IPS-18c (cell line): ENCODE measurements at regions not wholly inside any gene's neighbourhood (a gene's known extent, or its start where the extent isn't known, plus 50 kb on each side); places are given as distances from the start of the nearest gene placed in this dataset.

ENCODE experiments used
- H3K4me3 ChIP-seq: 2 replicates; pipeline ENCODE4 v1.7.0; 2013; ENCODE audit warnings: low read depth, mild to moderate bottlenecking, low read length, moderate library complexity; ENCODE audit not compliant: insufficient read depth
- H3K9me3 ChIP-seq: one replicate; pipeline ENCODE4 v1.6.1; 2013; ENCODE audit warnings: mild to moderate bottlenecking, low read length, moderate library complexity; ENCODE audit not compliant: control insufficient read depth, insufficient read depth

DNA sequence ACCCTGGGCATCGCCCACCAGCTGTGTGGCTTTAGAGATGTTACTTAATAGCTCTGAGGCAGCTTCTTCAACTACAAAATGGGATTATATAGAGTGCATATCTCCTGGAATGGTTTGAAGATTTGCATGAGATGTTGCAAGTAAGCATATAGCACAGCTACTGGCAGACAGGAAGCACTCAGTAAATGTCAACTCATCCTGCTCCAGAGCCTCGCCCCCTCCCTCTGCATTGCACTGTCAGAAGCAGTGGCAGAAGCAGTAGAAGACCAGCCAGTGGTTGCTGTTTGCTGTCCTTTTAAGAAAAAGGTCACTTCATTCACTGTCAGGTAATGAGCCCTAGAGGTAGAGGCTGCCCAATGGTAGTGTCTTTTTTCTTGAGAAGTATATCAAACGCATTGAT lies 180.0 kb upstream of the GHITM start:
- no peaks in the 10 kb centered on the region for H3K9me3 ChIP-seq
- H3K4me3 ChIP-seq = no peak overlapping the region

GRCh38 chr10:83960125-83960524 lies 179.2 kb upstream of the GHITM start:
- Histone ChIP-seq H3K4me3 (no peak overlapping the region), H3K9me3 (no peaks in the 10 kb centered on the region)

DNA sequence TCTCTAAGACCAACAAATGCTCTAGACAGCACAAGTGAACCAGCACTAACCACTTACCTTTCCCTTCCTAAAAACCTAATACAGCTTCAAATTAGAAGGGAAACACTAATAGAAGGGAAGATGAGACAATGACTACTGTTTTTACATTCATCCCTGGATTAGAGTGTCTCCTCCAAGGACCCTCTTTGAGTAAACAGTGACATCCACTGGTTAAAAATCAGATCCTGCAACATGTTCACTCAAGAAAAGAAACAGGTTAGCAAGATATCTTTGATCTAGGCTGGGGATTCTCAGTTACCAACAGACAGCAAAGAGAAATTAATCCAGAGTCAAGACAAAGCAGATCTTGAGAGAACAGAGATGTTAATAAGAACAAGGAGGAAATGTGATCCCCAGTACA lies 177.7 kb upstream of the GHITM start:
- H3K4me3 ChIP-seq = no peak overlapping the region
- H3K9me3 ChIP-seq = no peaks in the 10 kb centered on the region

GRCh38 chr10:83963446-83963845 lies 175.9 kb upstream of the GHITM start:
- Histone ChIP-seq H3K9me3 (no peaks in the 10 kb centered on the region), H3K4me3 (no peak overlapping the region)

GRCh38 chr10:83965473-83965872 lies 173.8 kb upstream of the GHITM start:
- H3K9me3 ChIP-seq = no peaks in the 10 kb centered on the region
- no peak overlapping the region for H3K4me3 ChIP-seq

- Histone ChIP-seq H3K9me3 (peaks cover 2% of the 10 kb centered on the region), H3K4me3 (no peak overlapping the region)
Measured at GRCh38 chr10:83968052-83968451, 171.3 kb upstream of the GHITM start.

DNA sequence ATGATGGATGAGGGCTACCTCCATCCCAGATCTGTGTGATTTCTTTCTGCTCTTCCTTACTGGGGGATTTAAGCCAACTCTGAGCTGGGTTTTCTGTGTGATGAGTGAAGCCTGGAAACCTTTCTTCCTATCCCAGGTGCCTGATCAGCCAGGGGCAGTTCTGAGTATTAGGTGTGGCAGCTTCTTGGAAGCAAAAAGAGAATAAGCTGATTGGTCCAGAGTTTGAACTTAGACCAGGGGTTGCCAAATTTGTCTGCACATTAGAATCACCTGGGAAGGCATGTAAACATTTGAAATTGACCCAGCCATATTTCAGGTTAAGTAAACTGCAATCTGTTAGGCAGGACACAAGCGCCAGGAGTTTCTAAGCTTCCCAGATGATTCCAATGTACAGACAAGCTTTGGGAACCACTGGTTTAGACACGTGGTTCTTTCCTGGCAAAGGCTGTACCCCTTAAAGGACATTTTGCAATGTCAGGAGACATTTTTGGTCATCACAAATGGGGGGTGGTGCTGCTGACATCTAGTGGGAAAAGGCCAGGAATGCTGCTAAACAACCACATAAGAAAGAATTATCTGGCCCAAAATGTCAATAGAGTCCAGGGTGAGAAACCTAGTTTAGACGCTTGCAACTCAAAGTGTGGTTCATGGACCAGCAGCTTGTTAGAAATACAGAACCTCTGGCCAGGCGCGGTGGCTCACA lies 160.5 kb upstream of the GHITM start:
- no peaks in the 10 kb centered on the region for H3K9me3 ChIP-seq
- no peak overlapping the region for H3K4me3 ChIP-seq

DNA sequence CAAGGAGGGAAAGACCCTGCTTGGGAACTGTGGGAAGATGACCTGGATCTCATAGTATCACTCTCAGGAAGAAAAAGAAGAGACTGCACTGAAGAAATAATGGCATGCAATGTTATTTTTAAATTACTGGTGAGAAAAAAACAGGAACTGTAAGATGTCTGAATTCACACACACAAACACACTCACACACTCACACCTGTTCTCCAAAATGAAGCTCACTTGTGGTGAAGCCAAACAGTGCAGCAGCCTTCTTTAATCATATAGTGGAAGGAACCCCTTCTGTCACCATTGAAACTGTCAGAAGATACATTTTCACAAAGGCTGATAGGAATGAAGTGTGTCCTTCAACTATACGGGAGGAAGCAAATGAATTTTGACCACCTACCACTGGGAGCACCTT lies 156.5 kb upstream of the GHITM start:
- H3K9me3 ChIP-seq = peaks cover 2% of the 10 kb centered on the region
- no peak overlapping the region for H3K4me3 ChIP-seq

GRCh38 chr10:83983578-83984255 lies 155.6 kb upstream of the GHITM start:
- Histone ChIP-seq H3K9me3 (peaks cover 2% of the 10 kb centered on the region), H3K4me3 (no peak overlapping the region)

- no peak overlapping the region for H3K4me3 ChIP-seq
- peaks cover 2% of the 10 kb centered on the region for H3K9me3 ChIP-seq
Measured at GRCh38 chr10:83984256-83984640, 155.1 kb upstream of the GHITM start.

DNA sequence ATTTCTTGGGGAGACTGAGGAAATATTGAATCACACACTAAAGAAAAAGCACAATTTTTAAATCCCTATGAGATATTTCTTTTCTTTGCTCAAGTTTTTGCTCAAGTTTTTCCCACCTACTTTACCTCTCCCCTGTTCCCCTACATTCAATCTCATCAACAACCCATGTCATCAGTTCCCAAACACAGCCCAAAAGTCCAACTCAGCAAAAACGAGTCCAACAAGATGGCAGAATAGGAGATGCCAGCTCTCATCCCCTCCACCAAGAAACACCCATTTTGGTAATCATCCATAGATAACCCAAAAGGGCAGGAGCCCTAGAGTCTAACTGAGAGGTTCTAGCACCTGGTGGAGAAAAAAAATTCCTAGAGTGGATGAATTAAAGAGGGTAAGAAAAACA lies 152.5 kb upstream of the GHITM start:
- Histone ChIP-seq H3K9me3 (peaks cover 2% of the 10 kb centered on the region), H3K4me3 (no peak overlapping the region)

- Histone ChIP-seq H3K9me3 (peaks cover 2% of the 10 kb centered on the region), H3K4me3 (no peak overlapping the region)
Measured at GRCh38 chr10:83987216-83987615, 152.1 kb upstream of the GHITM start.

- no peak overlapping the region for H3K4me3 ChIP-seq
- peaks cover 2% of the 10 kb centered on the region for H3K9me3 ChIP-seq
Measured at GRCh38 chr10:83988435-83988834, 150.9 kb upstream of the GHITM start.

DNA sequence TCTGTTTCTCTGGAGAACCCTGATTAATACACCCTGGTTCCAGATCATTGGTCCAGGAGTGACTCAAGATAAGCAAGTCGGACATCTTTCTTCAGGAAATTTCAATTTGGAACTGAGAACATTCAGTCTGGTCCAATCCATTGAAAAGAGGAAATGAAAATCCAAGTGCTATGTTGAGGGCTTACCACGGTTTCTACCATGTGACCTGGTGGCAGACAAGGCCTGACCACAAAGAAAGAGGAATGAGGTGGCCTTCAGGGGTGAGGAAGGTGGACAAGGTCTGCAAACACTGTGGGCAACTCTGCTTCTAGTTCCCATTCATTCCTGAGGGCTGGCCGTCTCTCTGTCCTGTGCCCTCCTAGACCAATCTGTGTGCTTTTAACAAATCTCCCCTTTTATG lies 149.2 kb upstream of the GHITM start:
- Histone ChIP-seq H3K4me3 (no peak overlapping the region), H3K9me3 (peaks cover 2% of the 10 kb centered on the region)

DNA sequence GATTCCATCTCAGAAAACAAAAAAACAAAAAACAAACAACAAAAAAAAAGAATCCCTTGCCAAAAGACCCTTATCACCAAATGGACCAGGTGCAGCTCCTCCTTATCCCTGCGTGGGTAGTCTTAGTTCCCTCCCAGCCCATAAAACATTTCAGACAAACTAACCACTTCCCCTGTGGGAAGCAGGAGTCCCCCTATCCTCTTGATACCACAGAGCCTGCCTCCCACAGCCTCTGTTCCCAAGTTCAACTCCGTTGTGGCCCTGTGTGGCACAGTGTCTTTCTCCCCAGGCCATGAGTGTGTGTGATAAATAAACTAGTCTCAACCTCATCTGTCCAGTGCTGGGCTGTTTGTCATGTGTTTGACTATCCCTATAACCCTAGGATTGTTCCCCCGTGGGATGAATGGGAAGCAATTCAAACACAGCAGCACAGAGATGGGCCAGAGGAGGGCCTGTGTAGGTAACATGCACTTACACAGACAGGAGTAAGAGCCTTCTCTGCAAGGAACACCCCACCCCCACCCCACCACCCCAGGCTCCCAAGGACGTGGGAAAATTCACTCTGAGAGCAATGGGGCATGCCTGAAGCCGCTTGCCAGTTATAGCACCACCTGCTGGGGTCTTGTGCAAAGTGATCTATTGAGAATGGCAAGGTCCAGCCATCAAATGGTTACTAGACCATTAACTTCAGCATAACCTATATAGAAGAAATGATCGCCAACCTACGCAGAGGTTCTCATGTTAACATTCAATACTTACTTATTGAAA lies 147.1 kb upstream of the GHITM start:
- Histone ChIP-seq H3K9me3 (no peaks in the 10 kb centered on the region), H3K4me3 (no peak overlapping the region)

GRCh38 chr10:83994325-83994724 lies 145.0 kb upstream of the GHITM start:
- no peaks in the 10 kb centered on the region for H3K9me3 ChIP-seq

GRCh38 chr10:83995738-83996331 lies 143.5 kb upstream of the GHITM start:
- Histone ChIP-seq H3K4me3 (no peak overlapping the region), H3K9me3 (no peaks in the 10 kb centered on the region)

More at GRCh38 chr10:83994325-83994724, 145.0 kb upstream of the GHITM start:
- no peak overlapping the region for H3K4me3 ChIP-seq

GRCh38 chr10:84004221-84004620 lies 135.1 kb upstream of the GHITM start:
- H3K4me3 ChIP-seq = no peak overlapping the region

More at GRCh38 chr10:84004221-84004620, 135.1 kb upstream of the GHITM start:
- H3K9me3 ChIP-seq = no peaks in the 10 kb centered on the region
